ENCODE measurements at regions not wholly inside any gene's neighbourhood (a gene's known extent, or its start where the extent isn't known, plus 50 kb on each side); places are given as distances from the start of the nearest gene placed in this dataset.

- TF ChIP-seq CTCF (IDR thresholded peaks at IDR 0.05; ENCODE audit: low read depth, low read length, missing control alignments), result no peak
- no peak for DNase-seq (ENCODE audit: extremely low read depth, low read depth)
- no peak overlapping the region for H3K4me3 ChIP-seq (replicated peaks; ENCODE audit: low read depth, low read length)
These were observed 153.1 kb downstream of the PCDH17 start for GRCh38 chr13:57784633-57785032.

- DNase-seq (ENCODE audit: extremely low read depth, low read depth), result no peak
- TF ChIP-seq CTCF (IDR thresholded peaks at IDR 0.05; ENCODE audit: low read depth, low read length, missing control alignments), result no peak
- no peak overlapping the region for H3K4me3 ChIP-seq (replicated peaks; ENCODE audit: low read depth, low read length)
These were observed 155.7 kb downstream of the PCDH17 start for GRCh38 chr13:57787058-57787791.

- TF ChIP-seq CTCF (IDR thresholded peaks at IDR 0.05; ENCODE audit: low read depth, low read length, missing control alignments), result no peak
- no peak overlapping the region for H3K4me3 ChIP-seq (replicated peaks; ENCODE audit: low read depth, low read length)
- DNase-seq (ENCODE audit: extremely low read depth, low read depth), result no peak
These were observed 168.1 kb downstream of the PCDH17 start for GRCh38 chr13:57799624-57800023.

- no peak for TF ChIP-seq CTCF (IDR thresholded peaks at IDR 0.05; ENCODE audit: low read depth, low read length, missing control alignments)
- no peak overlapping the region for H3K4me3 ChIP-seq (replicated peaks; ENCODE audit: low read depth, low read length)
- DNase-seq (ENCODE audit: extremely low read depth, low read depth), result no peak
These were observed 182.1 kb downstream of the PCDH17 start for GRCh38 chr13:57813651-57814050.

- no peak overlapping the region for H3K4me3 ChIP-seq (replicated peaks; ENCODE audit: low read depth, low read length)
- DNase-seq (ENCODE audit: extremely low read depth, low read depth), result no peak
- TF ChIP-seq CTCF (IDR thresholded peaks at IDR 0.05; ENCODE audit: low read depth, low read length, missing control alignments), result no peak
These were observed 184.1 kb downstream of the PCDH17 start for GRCh38 chr13:57815600-57815999.

GRCh38 chr13:57820924-57821323 is 189.4 kb downstream of the PCDH17 start:
- no peak overlapping the region for H3K4me3 ChIP-seq (replicated peaks; ENCODE audit: low read depth, low read length)
- TF ChIP-seq CTCF (IDR thresholded peaks at IDR 0.05; ENCODE audit: low read depth, low read length, missing control alignments), result no peak
- DNase-seq (ENCODE audit: extremely low read depth, low read depth), result no peak

GRCh38 chr13:57823704-57824103 is 192.2 kb downstream of the PCDH17 start:
- DNase-seq (ENCODE audit: extremely low read depth, low read depth), result no peak
- TF ChIP-seq CTCF (IDR thresholded peaks at IDR 0.05; ENCODE audit: low read depth, low read length, missing control alignments), result no peak
- no peak overlapping the region for H3K4me3 ChIP-seq (replicated peaks; ENCODE audit: low read depth, low read length)
